Spleen (tissue), 7 donors: ENCODE measurements at regions not wholly inside any gene's neighbourhood (a gene's known extent, or its start where the extent isn't known, plus 50 kb on each side); places are given as distances from the start of the nearest gene placed in this dataset.

Source experiments
- CTCF ChIP-seq, 11 experiments: fragments of 200-600 bp in 7 of 11; fragments of 450-650 bp in 4 of 11; sonication (generic) in 4 of 11; IDR thresholded peaks in 8 of 11; conservative IDR thresholded peaks in 3 of 11; 1 replicate in 7 of 11; 2 replicates in 4 of 11; pipeline versions ENCODE4 v1.4.0 to v1.8.0; 2016 to 2021; ENCODE audit warnings: antibody characterized with exemption in 11 of 11, inconsistent platforms in 4 of 11, mild to moderate bottlenecking in 1 of 11
- POLR2AphosphoS5 ChIP-seq, 3 donors: sonication (generic); formaldehyde crosslinking; IDR thresholded peaks; one replicate each; pipeline ENCODE4 v1.5.1; 2017; ENCODE audit warnings: antibody characterized with exemption in 3 of 3
- donor health status: DM: no; HTN: no; CAD: no; lungs with moderate emphysema.
- donor health status: DM: no; HTN: no; CAD: no.
- donor health status: DM: no; HTN: no; CAD: no.

- TF ChIP-seq CTCF (IDR thresholded peaks at IDR 0.05 in 8 of 11, conservative IDR thresholded peaks at IDR 0.05 in 3 of 11) (no peak), POLR2AphosphoS5 (IDR thresholded peaks at IDR 0.05) (no peak)
Observed at GRCh38 chr17:77861981-77862645, 96.4 kb upstream of the TNRC6C start.
